ENCODE measurements at regions not wholly inside any gene's neighbourhood (a gene's known extent, or its start where the extent isn't known, plus 50 kb on each side); places are given as distances from the start of the nearest gene placed in this dataset.

GRCh38 chr5:118486647-118487225 lies 501.6 kb downstream of the DTWD2 start:
- no peak for TF ChIP-seq POLR2A (IDR thresholded peaks at IDR 0.05; ENCODE audit: low read depth, low read length)
- TF ChIP-seq POLR2AphosphoS5 (IDR thresholded peaks at IDR 0.05; ENCODE audit: low read depth, low read length) = no peak

Data from GM12892 (cell line).